Amniotic stem cell (primary cell): ENCODE measurements at regions not wholly inside any gene's neighbourhood (a gene's known extent, or its start where the extent isn't known, plus 50 kb on each side); places are given as distances from the start of the nearest gene placed in this dataset.

ENCODE experiments used
- DNase-seq: peaks from one replicate; lab custom pipeline; 2025; lab: John Stamatoyannopoulos, UW

- no peak for DNase-seq
Measured at GRCh38 chr1:226816576-226816975, 53.8 kb upstream of the PSEN2 start.

- peak; percentile 52 for DNase-seq
Measured at GRCh38 chr1:226814751-226815537, 55.5 kb upstream of the PSEN2 start.

DNA sequence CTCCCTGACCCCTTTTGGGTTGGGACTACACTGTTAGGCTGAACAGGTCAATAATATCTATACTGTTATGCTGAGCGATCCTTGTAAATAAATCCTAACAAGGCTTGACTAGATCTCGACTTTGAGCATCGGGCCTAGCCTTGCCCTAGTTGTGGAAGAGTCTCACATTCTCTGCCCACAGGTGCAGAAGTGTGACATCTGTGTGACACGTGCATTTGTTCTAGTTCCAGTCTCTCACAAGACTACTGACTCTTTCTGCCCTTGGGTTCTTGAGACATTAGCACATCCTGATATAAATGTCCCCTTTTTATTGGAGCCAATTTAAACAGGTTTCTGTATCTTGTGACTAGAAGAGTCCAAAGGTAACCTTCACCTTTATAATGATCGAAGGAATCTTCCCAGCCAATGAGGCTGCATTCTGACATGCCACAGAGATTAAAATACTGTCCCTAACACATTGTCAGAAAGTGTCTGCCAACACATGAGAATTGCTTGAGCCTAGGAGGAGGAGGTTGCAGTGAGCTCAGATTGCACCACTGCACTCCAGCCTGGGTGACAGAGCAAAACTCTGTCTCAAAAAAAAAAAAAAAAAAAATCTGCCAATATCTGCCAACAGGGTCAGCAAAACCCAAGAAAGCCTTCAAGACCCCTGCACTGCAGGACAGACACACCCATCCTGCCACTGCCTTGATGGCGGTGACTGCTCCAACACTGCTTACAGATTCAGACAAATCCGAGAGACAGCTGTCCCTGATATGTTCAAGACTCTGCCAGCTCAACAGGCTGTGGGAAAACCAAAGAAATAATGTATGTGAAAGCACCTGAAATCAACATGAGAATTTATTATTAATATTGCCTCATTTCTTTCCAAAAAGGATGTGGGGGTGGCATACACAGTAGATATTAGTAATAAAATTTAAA lies 56.5 kb upstream of the PSEN2 start:
- DNase-seq: no peak

- DNase-seq: no peak
Measured at GRCh38 chr1:226810681-226811080, 59.7 kb upstream of the PSEN2 start.

GRCh38 chr1:226809785-226810571 lies 60.4 kb upstream of the PSEN2 start:
- DNase-seq: peak; percentile 6

DNA sequence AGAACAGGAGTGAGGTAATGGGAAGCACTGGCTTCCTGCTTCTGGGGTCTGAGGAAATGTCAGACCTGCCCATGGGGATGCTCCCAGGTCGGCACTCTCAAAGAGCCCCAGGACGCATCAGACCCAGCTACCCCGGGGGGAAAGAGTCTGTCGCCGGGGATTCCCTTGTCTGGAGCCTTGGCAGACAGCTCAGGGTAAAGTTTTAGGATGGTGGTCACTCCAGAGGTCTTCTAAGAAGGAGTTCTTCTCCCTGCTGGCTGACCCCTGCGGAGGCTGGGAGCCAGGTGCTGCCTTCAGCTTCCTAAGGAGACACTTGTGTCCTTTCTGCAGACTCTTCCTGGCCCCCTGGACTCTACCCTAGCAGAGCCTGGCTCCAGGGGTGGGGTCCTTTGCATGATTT lies 61.9 kb upstream of the PSEN2 start:
- no peak for DNase-seq

DNA sequence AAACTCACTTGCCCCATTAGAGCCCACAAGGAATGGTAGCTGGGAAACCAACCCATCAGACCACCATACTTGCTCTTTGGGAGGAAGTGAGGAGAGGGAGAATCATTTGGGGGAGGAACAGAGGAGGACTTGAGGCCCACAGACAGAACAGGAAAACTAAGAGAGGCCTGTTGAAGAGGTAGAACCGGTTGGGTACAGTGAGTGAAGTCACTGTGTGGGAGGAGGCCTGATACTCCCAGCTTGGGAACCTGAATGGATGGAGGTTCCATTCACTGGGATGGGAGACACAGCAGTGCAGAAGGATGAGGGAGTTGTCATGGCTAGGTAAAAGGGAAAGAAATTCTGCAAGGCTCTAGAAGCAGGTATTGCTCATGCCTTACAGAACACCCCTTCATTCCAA lies 63.4 kb upstream of the PSEN2 start:
- no peak for DNase-seq

DNA sequence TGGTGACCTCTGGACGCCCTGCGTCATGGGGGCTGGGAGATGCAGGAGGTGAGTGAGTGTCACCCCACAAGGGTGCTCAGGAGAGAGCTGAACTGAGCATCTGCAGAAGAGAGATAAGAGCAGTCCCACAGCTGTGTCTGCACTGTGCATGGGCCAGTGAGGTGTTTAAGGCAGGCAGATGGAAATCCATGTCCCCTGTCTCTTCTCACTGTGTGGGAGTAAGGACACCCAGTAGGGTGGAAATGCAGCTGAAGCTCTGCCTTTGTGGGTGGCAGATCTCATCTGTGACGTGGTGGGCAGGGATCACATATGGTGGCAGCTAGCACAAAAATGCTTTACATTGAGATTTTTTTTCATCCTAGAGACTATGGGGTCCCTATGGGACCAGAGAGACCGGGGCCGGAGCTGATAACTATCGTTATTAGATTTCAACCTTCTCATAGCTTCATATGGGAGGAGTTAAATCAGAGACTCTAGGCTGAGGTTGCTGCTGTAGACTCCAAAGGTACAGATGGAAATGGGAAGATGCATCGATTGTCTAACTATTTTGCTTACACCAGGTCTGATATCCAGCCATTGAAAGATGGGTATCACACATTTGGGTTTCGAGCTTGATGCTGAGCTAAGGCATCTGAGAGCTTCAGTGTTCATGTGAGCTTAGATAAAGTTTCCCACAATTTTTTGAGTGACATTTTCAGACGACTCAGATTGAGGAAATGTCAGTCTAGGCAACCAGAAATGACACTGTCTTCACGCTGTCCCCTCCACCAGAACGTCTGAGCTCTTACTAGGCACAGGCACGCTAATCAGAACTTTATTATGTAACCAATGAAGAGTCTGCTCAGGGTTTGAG lies 65.3 kb upstream of the PSEN2 start:
- no peak for DNase-seq

- DNase-seq: no peak
Measured at GRCh38 chr1:226800763-226801380, 61.8 kb upstream of the ITPKB start.

DNA sequence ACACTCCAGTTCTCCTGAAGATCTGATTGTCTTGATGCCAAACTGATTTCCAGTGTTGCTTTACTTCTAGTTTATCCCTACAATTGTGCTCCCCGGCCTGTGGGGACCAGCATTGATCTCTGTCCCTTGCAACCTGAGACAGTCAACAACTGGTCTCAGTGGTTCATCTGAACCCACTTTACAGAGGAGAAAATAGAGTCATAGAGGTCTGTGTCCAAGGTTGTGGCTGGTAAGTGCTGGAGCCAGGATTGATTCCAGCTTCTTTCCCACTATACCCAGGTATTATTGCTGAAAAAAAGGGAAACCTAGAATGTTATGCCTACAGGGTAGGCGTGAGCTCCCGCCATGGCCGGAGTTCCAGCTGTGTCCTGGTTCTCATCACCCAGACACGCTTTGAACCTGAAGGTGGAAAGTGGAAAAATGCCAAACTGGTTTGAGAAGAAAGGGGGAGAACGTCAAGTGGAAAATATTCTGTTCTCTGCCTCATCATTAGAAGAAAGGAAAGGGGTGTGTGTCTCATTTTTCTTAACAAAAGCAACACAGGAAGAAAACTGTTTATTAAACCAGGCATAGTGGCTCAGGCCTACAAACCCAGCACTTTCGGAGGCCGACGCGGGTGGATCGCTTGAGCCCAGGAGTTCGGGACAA lies 60.7 kb upstream of the ITPKB start:
- DNase-seq: no peak

DNA sequence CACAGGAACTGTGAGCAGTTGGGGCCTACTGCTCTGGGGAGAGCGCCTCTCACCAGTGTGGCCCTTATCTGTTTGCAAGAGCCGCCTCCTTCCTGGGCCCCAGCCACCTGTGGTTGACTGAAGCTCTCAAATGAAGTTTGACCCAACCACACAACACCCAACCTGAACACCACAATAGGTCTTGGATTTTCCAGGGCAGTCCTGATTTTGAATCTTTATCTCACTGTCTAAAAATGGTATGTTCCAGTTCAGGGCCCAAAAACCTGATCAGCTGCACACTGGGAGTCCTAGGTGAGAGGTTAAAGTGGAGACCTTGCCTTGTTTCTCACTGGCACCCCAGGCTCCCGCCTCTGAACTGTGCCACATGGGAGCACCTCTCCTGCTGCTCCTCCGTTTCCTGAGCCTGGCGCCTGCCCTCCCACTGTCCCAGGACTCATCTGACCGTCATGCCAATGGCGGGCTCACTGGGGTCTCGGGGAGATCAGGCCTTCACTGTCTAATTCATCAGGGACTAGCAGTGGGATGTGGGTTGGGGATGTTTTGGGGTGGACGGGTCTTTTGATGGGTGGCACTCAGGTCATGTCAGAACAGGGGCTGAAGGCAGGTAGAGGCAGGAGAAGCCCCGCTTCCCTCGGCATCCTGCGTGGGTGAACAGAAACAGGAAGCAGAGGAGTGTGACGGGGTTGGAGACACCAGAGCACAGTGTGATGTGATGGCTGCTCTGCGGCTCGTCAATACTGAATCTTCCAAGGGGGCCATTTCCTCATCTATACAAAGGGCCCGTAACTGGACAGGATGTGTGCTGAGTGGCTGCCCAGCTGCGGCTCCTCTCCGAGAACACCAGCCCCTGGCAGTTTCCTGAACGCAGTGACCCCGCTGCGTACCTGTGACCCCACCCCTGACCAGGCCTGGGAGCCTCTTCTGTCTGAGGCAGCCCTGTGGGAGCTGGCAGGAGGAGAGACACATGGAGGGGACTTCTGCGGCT lies 59.6 kb upstream of the ITPKB start:
- no peak for DNase-seq

DNA sequence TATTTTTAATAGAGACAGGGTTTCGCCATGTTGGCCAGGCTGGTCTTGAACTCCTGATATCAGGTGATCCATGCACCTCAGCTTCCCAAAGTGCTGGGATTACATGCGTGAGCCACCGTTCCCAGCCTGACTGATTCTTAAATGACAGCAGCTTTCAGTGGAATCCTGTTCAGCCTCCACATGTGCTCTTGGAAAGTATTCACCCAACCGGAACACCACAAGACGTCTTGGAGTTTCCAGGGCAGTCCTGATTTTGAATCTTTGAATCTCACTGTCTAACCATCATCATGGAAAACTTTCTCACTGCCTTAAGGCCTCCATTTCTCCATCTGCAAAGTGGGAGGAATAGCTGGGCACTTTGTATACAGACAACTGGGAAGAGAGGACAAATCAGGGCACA lies 58.1 kb upstream of the ITPKB start:
- DNase-seq: no peak

DNA sequence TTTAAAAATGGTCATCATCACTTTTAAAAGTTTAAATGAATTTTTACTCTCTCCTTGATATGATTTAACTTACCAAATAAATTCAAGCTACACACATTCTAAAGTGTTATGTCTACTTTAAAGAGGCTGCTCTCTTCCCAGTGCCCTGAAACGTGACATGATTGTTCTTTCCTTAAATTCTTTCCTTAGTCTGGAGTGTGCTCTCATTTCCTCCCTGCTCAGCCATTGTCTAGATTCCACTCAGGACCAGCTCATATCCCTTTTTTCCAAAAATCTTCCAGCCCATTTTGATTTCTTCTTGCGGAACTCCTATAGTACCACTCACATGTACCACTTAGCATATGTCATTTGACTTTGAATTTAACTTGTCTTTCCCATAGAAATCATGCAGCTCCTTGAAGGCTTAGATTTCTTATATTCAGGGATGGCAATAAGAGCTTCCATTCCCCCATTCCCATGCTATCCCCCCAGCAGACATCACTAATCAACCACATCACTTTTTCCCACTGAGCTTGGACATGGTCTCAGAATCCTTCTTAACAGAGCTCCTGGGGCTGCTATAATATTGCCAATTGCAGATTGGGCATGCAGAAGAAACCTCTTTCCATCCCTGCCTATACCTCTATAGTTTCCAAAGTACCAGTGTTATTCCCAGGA lies 54.7 kb upstream of the ITPKB start:
- DNase-seq: no peak

GRCh38 chr1:226792368-226792767 lies 53.3 kb upstream of the ITPKB start:
- DNase-seq: no peak

- no peak for DNase-seq
Measured at GRCh38 chr1:226790545-226791181, 51.6 kb upstream of the ITPKB start.

DNA sequence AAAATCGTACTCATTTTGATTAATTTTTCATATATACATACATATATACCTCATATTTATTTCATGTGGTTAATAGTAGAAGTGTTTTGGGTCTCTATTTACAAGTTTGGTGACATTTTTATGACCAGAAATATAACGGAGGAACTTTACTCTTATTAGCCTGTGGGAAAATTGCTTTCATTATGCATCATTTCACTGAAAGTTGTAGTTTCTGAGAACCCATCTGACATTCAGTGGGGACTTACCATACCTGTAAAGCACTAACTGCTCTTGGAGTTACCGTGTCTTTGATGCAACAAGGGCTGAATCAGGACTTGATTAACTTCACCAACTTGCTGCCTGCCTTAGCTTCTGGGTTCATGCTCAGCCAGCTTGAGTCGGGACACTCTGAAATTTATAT lies 49.9 kb upstream of the ITPKB start:
- DNase-seq: no peak
